ENCODE measurements at regions not wholly inside any gene's neighbourhood (a gene's known extent, or its start where the extent isn't known, plus 50 kb on each side); places are given as distances from the start of the nearest gene placed in this dataset.

GRCh38 chr2:11104794-11105660 is 50.2 kb upstream of the SLC66A3 start:
- no peak for DNase-seq (ENCODE audit: low read depth, low spot score)
- H3K36me3 ChIP-seq (ENCODE audit: control insufficient read depth in 1 of 2, insufficient read depth in 2 of 2, low read length in 2 of 2): no peaks in the 10 kb centered on the region
- RAD21 ChIA-PET (ENCODE audit: low non-redundant PET in 1 of 2, low total read pairs in 2 of 2, uncharacterized antibody in 2 of 2, unreplicated experiment in 2 of 2): no interaction called here
- H3K27me3 ChIP-seq (ENCODE audit: insufficient read depth, low read length): no peaks in the 10 kb centered on the region
- H4K20me1 ChIP-seq (ENCODE audit: insufficient read depth): no peaks in the 10 kb centered on the region
- no peak overlapping the region for H2AFZ ChIP-seq (ENCODE audit: low read depth, low read length, poor library complexity, severe bottlenecking)
- no peak for TF ChIP-seq POLR2AphosphoS5 (IDR thresholded peaks at IDR 0.05; ENCODE audit: low read depth, low read length)
- TF ChIP-seq ELF1 (IDR thresholded peaks at IDR 0.05; ENCODE audit: borderline replicate concordance, low read depth): no peak
- no peak for TF ChIP-seq SP1 (IDR thresholded peaks at IDR 0.05; ENCODE audit: low read depth)
- no peak for TF ChIP-seq SIN3A (IDR thresholded peaks at IDR 0.05; ENCODE audit: low read depth)
- no peak for TF ChIP-seq RAD21 (IDR thresholded peaks at IDR 0.05; ENCODE audit: low read depth)
- no peak for TF ChIP-seq SRF (IDR thresholded peaks at IDR 0.05; ENCODE audit: low read depth)
- TF ChIP-seq EGR1 (IDR thresholded peaks at IDR 0.05; ENCODE audit: low read depth): no peak
- TF ChIP-seq YY1 (IDR thresholded peaks at IDR 0.05; ENCODE audit: extremely low read depth, insufficient replicate concordance, low read depth, low read length): no peak
- no peak for TF ChIP-seq POLR2A (IDR thresholded peaks at IDR 0.05; ENCODE audit: borderline replicate concordance, extremely low read depth, insufficient read depth, insufficient read length)
- TF ChIP-seq REST (IDR thresholded peaks at IDR 0.05; ENCODE audit: low read depth): no peak
- no peak for TF ChIP-seq JUND (IDR thresholded peaks at IDR 0.05)
- no peak for TF ChIP-seq TCF7L2 (IDR thresholded peaks at IDR 0.05; ENCODE audit: borderline replicate concordance, extremely low read depth, insufficient read depth, insufficient read length)
- no peak for TF ChIP-seq MAX (IDR thresholded peaks at IDR 0.05)
- no peak overlapping the region for H3K27ac ChIP-seq (ENCODE audit: low read depth, low read length)
- POLR2A ChIA-PET: no interaction called here
- H3K9me3 ChIP-seq (ENCODE audit: control insufficient read depth in 1 of 2, insufficient read depth in 1 of 2, low read depth in 1 of 2, low read length in 2 of 2): no peaks in the 10 kb centered on the region
- intact Hi-C loops (cut with micrococcal nuclease): no loop called here
- no TSS peak for BruUV-seq (replicated peaks)
- CTCF ChIA-PET: interaction anchor here (1.3 kb wide), 1 partner anchor 273 kb away, joined by 4 read pairs; no protein-coding TSS in a partner anchor
- no peaks in the 10 kb centered on the region for H3K79me2 ChIP-seq (ENCODE audit: insufficient read depth, low read length)
- no peak overlapping the region for H3K4me2 ChIP-seq (ENCODE audit: low read length)
- ATAC-seq: no peak
- no peaks in the 10 kb centered on the region for H3K4me1 ChIP-seq (ENCODE audit: control insufficient read depth in 1 of 2, insufficient read depth in 2 of 2, low read length in 2 of 2)
- no peaks in the 10 kb centered on the region for H3K9me2 ChIP-seq (ENCODE audit: insufficient read depth)
- no peak overlapping the region for H3K9ac ChIP-seq (ENCODE audit: low read length)
- H3K4me3 ChIP-seq (replicated peaks in 1 of 2; ENCODE audit: low read depth in 1 of 2, low read length in 2 of 2): no peak overlapping the region
